Spleen (tissue), 11 donors: ENCODE measurements at regions not wholly inside any gene's neighbourhood (a gene's known extent, or its start where the extent isn't known, plus 50 kb on each side); places are given as distances from the start of the nearest gene placed in this dataset.

Source experiments
- DNase-seq: peaks from one replicate; pipeline ENCODE4 v3.0.0-alpha.2; 2020
- H3K27ac ChIP-seq, 8 donors: fragments of 200-600 bp; sonication (generic) in 7 of 8; 1 replicate in 4 of 8; 2 replicates in 4 of 8; pipeline versions ENCODE4 v1.5.0 to v1.8.0; 2016 to 2021; ENCODE audit warnings: inconsistent platforms in 4 of 8, mild to moderate bottlenecking in 4 of 8, moderate library complexity in 1 of 8
- H3K27me3 ChIP-seq, 7 donors: fragments of 200-600 bp; sonication (generic) in 6 of 7; replicated peaks in 1 of 7; 1 replicate in 4 of 7; 2 replicates in 3 of 7; pipeline versions ENCODE4 v1.5.0 to v1.8.0; 2016 to 2021; ENCODE audit warnings: inconsistent platforms in 3 of 7, mild to moderate bottlenecking in 1 of 7
- H3K36me3 ChIP-seq, 6 donors: fragments of 200-600 bp; sonication (generic) in 5 of 6; 1 replicate in 4 of 6; 2 replicates in 2 of 6; pipeline versions ENCODE4 v1.5.0 to v1.8.0; 2016 to 2021; ENCODE audit warnings: inconsistent platforms in 2 of 6
- H3K4me1 ChIP-seq, 6 donors: fragments of 200-600 bp; sonication (generic) in 5 of 6; 1 replicate in 3 of 6; 2 replicates in 3 of 6; pipeline versions ENCODE4 v1.5.0 to v1.8.0; 2016 to 2021; ENCODE audit warnings: inconsistent platforms in 3 of 6
- H3K4me3 ChIP-seq, 8 donors: fragments of 200-600 bp; sonication (generic) in 7 of 8; 1 replicate in 4 of 8; 2 replicates in 4 of 8; pipeline versions ENCODE4 v1.5.0 to v1.8.0; 2016 to 2021; ENCODE audit warnings: inconsistent platforms in 4 of 8, mild to moderate bottlenecking in 4 of 8, moderate library complexity in 2 of 8
- H3K9me3 ChIP-seq, 8 donors: fragments of 200-600 bp; sonication (generic) in 7 of 8; 1 replicate in 4 of 8; 2 replicates in 4 of 8; pipeline versions ENCODE4 v1.5.0 to v1.8.0; 2016 to 2021; ENCODE audit warnings: inconsistent platforms in 4 of 8
- POLR2A ChIP-seq, 3 donors: fragments of 450-650 bp; IDR thresholded peaks; one replicate each; pipeline ENCODE4 v1.5.1; 2017; ENCODE audit warnings: antibody characterized with exemption in 3 of 3, mild to moderate bottlenecking in 1 of 3
- POLR2AphosphoS5 ChIP-seq, 3 donors: sonication (generic); formaldehyde crosslinking; IDR thresholded peaks; one replicate each; pipeline ENCODE4 v1.5.1; 2017; ENCODE audit warnings: antibody characterized with exemption in 3 of 3
- WGBS, 5 donors: extraction: QIAGEN DNeasy Blood & Tissue Kit in 3 of 5; methylation state at CpG; one replicate each; pipeline versions ENCODE4 v1.1.5 to v1.1.7; 2013 to 2018; 5-methylcytosine and 5-hydroxymethylcytosine counted together
- intact Hi-C: fragments of 100-400 bp; cut with DNase I; formaldehyde crosslinking; loops from one replicate; pipeline ENCODE4 v1.15.0; 2023; ENCODE audit warnings: low total_unique reads
- TF ChIP-seq, protein P1 (sequence below), 11 experiments: fragments of 200-600 bp in 7 of 11; fragments of 450-650 bp in 4 of 11; sonication (generic) in 4 of 11; IDR thresholded peaks in 8 of 11; conservative IDR thresholded peaks in 3 of 11; 1 replicate in 7 of 11; 2 replicates in 4 of 11; pipeline versions ENCODE4 v1.4.0 to v1.8.0; 2016 to 2021; ENCODE audit warnings: antibody characterized with exemption in 11 of 11, inconsistent platforms in 4 of 11, mild to moderate bottlenecking in 1 of 11
- donor health status: healthy with polysubstance abuse.
- donor health status: DM: no; HTN: no; CAD: no; lungs with moderate emphysema.
- donor health status: DM: no; HTN: no; CAD: no.
- donor health status: Bipolar disorder and iron deficiency.
- donor health status: healthy.
- donor health status: DM: no; HTN: no; CAD: no.
- donor health status: DM: yes; HTN: yes; CAD: no.

GRCh38 chr5:148899993-148900392 lies 73.6 kb downstream of the ADRB2 start:
- no peak for DNase-seq
- Histone ChIP-seq H3K4me1 (no peaks in the 10 kb centered on the region), H3K27ac (no peak overlapping the region), H3K9me3 (peaks cover 0 to 28% (median 14%) of the 10 kb centered on the region in 8 donors), H3K27me3 (no peaks in the 10 kb centered on the region), H3K4me3 (no peak overlapping the region), H3K36me3 (no peaks in the 10 kb centered on the region)
- TF ChIP-seq, protein P1, sequence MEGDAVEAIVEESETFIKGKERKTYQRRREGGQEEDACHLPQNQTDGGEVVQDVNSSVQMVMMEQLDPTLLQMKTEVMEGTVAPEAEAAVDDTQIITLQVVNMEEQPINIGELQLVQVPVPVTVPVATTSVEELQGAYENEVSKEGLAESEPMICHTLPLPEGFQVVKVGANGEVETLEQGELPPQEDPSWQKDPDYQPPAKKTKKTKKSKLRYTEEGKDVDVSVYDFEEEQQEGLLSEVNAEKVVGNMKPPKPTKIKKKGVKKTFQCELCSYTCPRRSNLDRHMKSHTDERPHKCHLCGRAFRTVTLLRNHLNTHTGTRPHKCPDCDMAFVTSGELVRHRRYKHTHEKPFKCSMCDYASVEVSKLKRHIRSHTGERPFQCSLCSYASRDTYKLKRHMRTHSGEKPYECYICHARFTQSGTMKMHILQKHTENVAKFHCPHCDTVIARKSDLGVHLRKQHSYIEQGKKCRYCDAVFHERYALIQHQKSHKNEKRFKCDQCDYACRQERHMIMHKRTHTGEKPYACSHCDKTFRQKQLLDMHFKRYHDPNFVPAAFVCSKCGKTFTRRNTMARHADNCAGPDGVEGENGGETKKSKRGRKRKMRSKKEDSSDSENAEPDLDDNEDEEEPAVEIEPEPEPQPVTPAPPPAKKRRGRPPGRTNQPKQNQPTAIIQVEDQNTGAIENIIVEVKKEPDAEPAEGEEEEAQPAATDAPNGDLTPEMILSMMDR (IDR thresholded peaks at IDR 0.05 in 8 of 11, conservative IDR thresholded peaks at IDR 0.05 in 3 of 11): no peak
- TF ChIP-seq POLR2A (IDR thresholded peaks at IDR 0.05) (no peak), POLR2AphosphoS5 (IDR thresholded peaks at IDR 0.05) (no peak)
- intact Hi-C loops: no loop called here
- 57 to 81% (median 73%) methylated on average over 3 of the region's 3 CpGs for WGBS, 5 donors

GRCh38 chr5:148902478-148902877 lies 76.1 kb downstream of the ADRB2 start:
- no peak overlapping the region for H3K4me3 ChIP-seq
- intact Hi-C loops: no loop called here
- WGBS, 5 donors: 86 to 91% (median 89%) methylated on average over 2 of the region's 2 CpGs

DNA sequence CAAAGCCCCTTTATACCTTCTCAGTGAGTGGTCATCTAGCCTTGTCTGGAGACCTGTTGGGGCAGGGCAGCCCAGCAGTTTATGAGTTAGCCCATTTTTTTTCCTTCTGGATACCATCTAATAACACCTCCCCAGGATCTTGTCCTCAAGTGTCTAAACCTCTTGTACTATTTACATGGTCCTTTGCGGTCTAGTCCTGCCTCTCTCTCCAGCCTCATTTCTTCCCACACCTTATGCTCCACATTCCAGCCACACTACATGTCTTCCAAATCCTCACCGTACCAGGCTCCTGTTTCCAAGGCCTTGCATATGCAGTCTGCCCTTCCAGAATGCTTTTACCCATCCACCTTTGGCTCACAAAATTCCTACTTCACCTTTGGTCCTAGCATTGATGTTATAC lies 77.2 kb downstream of the ADRB2 start:
- Histone ChIP-seq H3K27ac (no peak overlapping the region), H3K4me1 (no peaks in the 10 kb centered on the region), H3K27me3 (no peaks in the 10 kb centered on the region), H3K9me3 (no peaks in the 10 kb centered on the region), H3K4me3 (no peak overlapping the region), H3K36me3 (no peaks in the 10 kb centered on the region)
- no peak for DNase-seq
- TF ChIP-seq POLR2AphosphoS5 (IDR thresholded peaks at IDR 0.05): no peak
- TF ChIP-seq, protein P1 (IDR thresholded peaks at IDR 0.05 in 8 of 11, conservative IDR thresholded peaks at IDR 0.05 in 3 of 11): no peak
- no peak for TF ChIP-seq POLR2A (IDR thresholded peaks at IDR 0.05)
- 63 to 94% (median 71%) methylated on average over 2 of the region's 2 CpGs for WGBS, 5 donors
- intact Hi-C loops: no loop called here

More at GRCh38 chr5:148902478-148902877, 76.1 kb downstream of the ADRB2 start:
- Histone ChIP-seq H3K9me3 (peaks cover 0 to 7% (median 0%) of the 10 kb centered on the region in 8 donors), H3K27ac (no peak overlapping the region), H3K4me1 (no peaks in the 10 kb centered on the region), H3K36me3 (no peaks in the 10 kb centered on the region), H3K27me3 (no peaks in the 10 kb centered on the region)
- TF ChIP-seq POLR2A (IDR thresholded peaks at IDR 0.05) (no peak), POLR2AphosphoS5 (IDR thresholded peaks at IDR 0.05) (no peak)
- TF ChIP-seq, protein P1 (IDR thresholded peaks at IDR 0.05 in 8 of 11, conservative IDR thresholded peaks at IDR 0.05 in 3 of 11): no peak
- DNase-seq: no peak

DNA sequence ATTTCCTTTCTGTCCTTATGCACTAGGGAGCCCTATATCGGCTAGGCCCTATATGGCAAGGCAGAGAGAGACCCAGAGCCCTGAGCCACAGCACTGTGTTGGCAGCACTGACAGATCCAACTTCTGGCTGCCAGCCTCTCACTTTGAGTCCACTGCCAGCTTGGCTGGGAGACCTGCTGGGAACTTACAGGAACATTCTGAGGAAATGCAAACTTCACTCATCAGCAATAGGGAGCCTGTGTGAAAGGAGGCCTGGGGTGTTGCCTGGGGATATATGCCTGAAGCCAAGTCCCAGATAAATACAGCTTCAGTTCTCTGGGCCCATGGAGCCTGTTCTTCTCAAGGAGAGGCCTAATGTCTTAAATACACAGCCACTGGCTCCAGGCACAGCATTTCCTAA lies 78.0 kb downstream of the ADRB2 start:
- DNase-seq: no peak
- 75 to 100% (median 94%) methylated on average over 1 of the region's 1 CpG for WGBS, 5 donors
- intact Hi-C loops: no loop called here
- Histone ChIP-seq H3K36me3 (no peaks in the 10 kb centered on the region), H3K4me3 (no peak overlapping the region), H3K9me3 (no peaks in the 10 kb centered on the region), H3K4me1 (peaks cover 0 to 6% (median 3%) of the 10 kb centered on the region in 6 donors), H3K27ac (no peak overlapping the region), H3K27me3 (no peaks in the 10 kb centered on the region)
- TF ChIP-seq POLR2A (IDR thresholded peaks at IDR 0.05): no peak
- TF ChIP-seq, protein P1 (IDR thresholded peaks at IDR 0.05 in 8 of 11, conservative IDR thresholded peaks at IDR 0.05 in 3 of 11): no peak
- no peak for TF ChIP-seq POLR2AphosphoS5 (IDR thresholded peaks at IDR 0.05)
